Common myeloid progenitor, CD34-positive (primary cell): ENCODE measurements at regions not wholly inside any gene's neighbourhood (a gene's known extent, or its start where the extent isn't known, plus 50 kb on each side); places are given as distances from the start of the nearest gene placed in this dataset.

Experiments used
- CTCF ChIA-PET: fragments of 350-600 bp; sonication (Branson Sonifier 250); formaldehyde crosslinking; loops from one replicate; lab custom pipeline; 2021; ENCODE audit warnings: antibody characterized with exemption; lab: Charles Lee
- POLR2A ChIA-PET: fragments of 350-600 bp; sonication (Branson Sonifier 250); formaldehyde crosslinking; loops from one replicate; lab custom pipeline; 2021; ENCODE audit warnings: antibody characterized with exemption; lab: Charles Lee
- DNase-seq, 3 donors: peaks; one replicate each; pipeline versions ENCODE4 v3.0.0 to v3.0.0-alpha.2; 2013
- H3K27ac ChIP-seq, 2 experiments: 1 replicate in 1 of 2; 2 replicates in 1 of 2; pipeline ENCODE4 v1.7.0; 2013; ENCODE audit warnings: inconsistent platforms in 2 of 2, low read length in 2 of 2, mild to moderate bottlenecking in 2 of 2, low read depth in 1 of 2, moderate library complexity in 1 of 2; ENCODE audit not compliant: severe bottlenecking in 2 of 2, insufficient read depth in 1 of 2, poor library complexity in 1 of 2
- H3K27me3 ChIP-seq, 5 experiments: replicated peaks in 2 of 5; 1 replicate in 3 of 5; 2 replicates in 2 of 5; pipeline versions ENCODE4 v1.6.1 to v1.7.0; 2013; ENCODE audit warnings: low read length in 4 of 5, mild to moderate bottlenecking in 2 of 5, moderate library complexity in 2 of 5, inconsistent platforms in 1 of 5; ENCODE audit not compliant: insufficient read depth in 5 of 5, control insufficient read depth in 4 of 5
- H3K36me3 ChIP-seq, 4 experiments: 1 replicate in 2 of 4; 2 replicates in 2 of 4; pipeline versions ENCODE4 v1.6.1 to v1.7.0; 2013; ENCODE audit warnings: low read length in 3 of 4, control low read depth in 1 of 4, mild to moderate bottlenecking in 1 of 4; ENCODE audit not compliant: control insufficient read depth in 4 of 4, insufficient read depth in 4 of 4
- H3K4me1 ChIP-seq, 4 experiments: 1 replicate in 3 of 4; 2 replicates in 1 of 4; pipeline versions ENCODE4 v1.6.1 to v1.7.1; 2013; ENCODE audit warnings: low read length in 3 of 4, mild to moderate bottlenecking in 3 of 4, control low read depth in 1 of 4, inconsistent platforms in 1 of 4, moderate library complexity in 1 of 4; ENCODE audit not compliant: control insufficient read depth in 4 of 4, insufficient read depth in 4 of 4; ENCODE audit errors: control extremely low read depth in 1 of 4
- H3K4me3 ChIP-seq, 7 experiments: 1 replicate in 4 of 7; 2 replicates in 3 of 7; pipeline versions ENCODE4 v1.5.1 to v1.7.0; 2013; ENCODE audit warnings: mild to moderate bottlenecking in 7 of 7, low read length in 6 of 7, moderate library complexity in 6 of 7, inconsistent platforms in 2 of 7, low read depth in 2 of 7, control low read depth in 1 of 7; ENCODE audit not compliant: insufficient read depth in 4 of 7, control insufficient read depth in 1 of 7; ENCODE audit errors: extremely low read depth in 1 of 7
- H3K9me3 ChIP-seq, 5 experiments: 1 replicate in 4 of 5; 2 replicates in 1 of 5; pipeline versions ENCODE4 v1.6.1 to v1.7.1; 2013; ENCODE audit warnings: low read length in 4 of 5, mild to moderate bottlenecking in 2 of 5, inconsistent platforms in 1 of 5, low read depth in 1 of 5, moderate library complexity in 1 of 5; ENCODE audit not compliant: control insufficient read depth in 4 of 5, insufficient read depth in 2 of 5; ENCODE audit errors: control extremely low read depth in 1 of 5
- WGBS: methylation state at CpG from one replicate; pipeline ENCODE4 v1.1.5; 2013; ENCODE audit not compliant: insufficient coverage; 5-methylcytosine and 5-hydroxymethylcytosine counted together

DNA sequence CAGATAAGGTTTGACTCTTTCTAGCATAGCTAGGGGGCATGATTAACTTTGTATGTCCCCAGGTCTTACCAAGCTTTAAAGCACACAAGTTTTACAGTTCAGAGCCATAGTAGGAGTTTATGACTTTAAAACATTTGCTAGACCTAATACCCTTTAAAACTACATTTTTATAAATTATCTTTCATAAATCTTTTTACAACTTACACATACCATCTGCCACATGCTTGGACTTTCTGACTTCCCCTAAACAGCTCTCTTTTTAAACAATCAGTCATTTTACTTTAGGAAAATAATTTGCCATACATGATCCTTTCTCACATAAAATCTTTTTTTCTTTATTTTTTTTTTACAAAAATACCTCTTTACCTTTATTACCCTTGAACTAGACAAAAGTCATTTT lies 735.3 kb upstream of the CADM2 start:
- H3K27ac ChIP-seq: no peak overlapping the region
- H3K27me3 ChIP-seq: no peaks in the 10 kb centered on the region
- ChIA-PET CTCF (no interaction called here), POLR2A (no interaction called here)
- no peak for DNase-seq
- no peak overlapping the region for H3K4me3 ChIP-seq
- H3K36me3 ChIP-seq: no peaks in the 10 kb centered on the region
- peaks cover 0 to 11% (median 0%) of the 10 kb centered on the region in 5 experiments for H3K9me3 ChIP-seq
- H3K4me1 ChIP-seq: no peaks in the 10 kb centered on the region

DNA sequence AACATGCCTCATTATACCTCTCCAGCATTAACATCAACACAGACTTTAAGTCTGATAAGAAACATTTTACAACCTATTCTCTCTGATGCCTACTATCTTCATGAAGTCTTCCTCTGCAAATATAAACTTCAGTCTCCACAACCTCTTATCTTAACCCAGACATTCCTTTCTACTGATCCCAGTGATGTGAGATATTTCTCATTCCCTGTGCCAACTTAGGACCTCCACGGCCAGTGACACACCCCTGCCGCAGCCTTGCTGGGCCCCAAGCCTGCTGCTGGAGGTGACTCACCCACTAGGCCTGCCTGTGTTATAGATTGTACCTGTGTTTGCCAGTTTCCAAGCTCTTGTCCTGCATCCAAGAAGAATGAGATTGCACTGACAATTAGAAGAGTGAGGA lies 734.5 kb upstream of the CADM2 start:
- 83% methylated on average over 1 of the region's 2 CpGs for WGBS
- POLR2A ChIA-PET: no interaction called here

DNA sequence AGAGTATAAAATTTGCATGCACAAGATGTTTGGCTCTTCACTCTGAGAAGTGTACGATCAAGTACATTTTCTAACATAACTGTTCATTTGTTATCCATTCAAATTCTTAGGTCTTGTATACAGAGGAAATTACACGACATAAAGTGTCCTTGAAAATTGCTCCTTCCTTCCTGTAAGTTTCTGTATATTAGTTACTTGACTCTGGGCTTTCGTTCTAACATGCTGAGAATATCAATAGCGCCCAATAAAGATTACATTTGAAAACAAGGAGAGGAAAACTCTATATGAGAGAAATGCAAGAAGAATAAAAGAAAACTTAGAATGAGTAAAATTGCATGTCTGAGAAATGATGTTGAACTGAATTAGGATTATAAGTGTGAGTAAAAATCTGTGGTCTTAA lies 722.5 kb upstream of the CADM2 start:
- H3K4me3 ChIP-seq: no peak overlapping the region
- no peaks in the 10 kb centered on the region for H3K27me3 ChIP-seq
- CTCF ChIA-PET: no interaction called here
- WGBS: 95% methylated on average over 3 of the region's 4 CpGs
- H3K27ac ChIP-seq: no peak overlapping the region
- peaks cover 0 to 3% (median 0%) of the 10 kb centered on the region in 5 experiments for H3K9me3 ChIP-seq
- no peaks in the 10 kb centered on the region for H3K36me3 ChIP-seq
- no peaks in the 10 kb centered on the region for H3K4me1 ChIP-seq
- POLR2A ChIA-PET: no interaction called here
- no peak for DNase-seq

More for the DNA sequence above, 734.5 kb upstream of the CADM2 start:
- H3K4me3 ChIP-seq: no peak overlapping the region
- H3K4me1 ChIP-seq: no peaks in the 10 kb centered on the region
- peaks cover 0 to 11% (median 0%) of the 10 kb centered on the region in 5 experiments for H3K9me3 ChIP-seq
- DNase-seq: no peak
- no peaks in the 10 kb centered on the region for H3K27me3 ChIP-seq
- CTCF ChIA-PET: no interaction called here
- no peak overlapping the region for H3K27ac ChIP-seq
- H3K36me3 ChIP-seq: no peaks in the 10 kb centered on the region

DNA sequence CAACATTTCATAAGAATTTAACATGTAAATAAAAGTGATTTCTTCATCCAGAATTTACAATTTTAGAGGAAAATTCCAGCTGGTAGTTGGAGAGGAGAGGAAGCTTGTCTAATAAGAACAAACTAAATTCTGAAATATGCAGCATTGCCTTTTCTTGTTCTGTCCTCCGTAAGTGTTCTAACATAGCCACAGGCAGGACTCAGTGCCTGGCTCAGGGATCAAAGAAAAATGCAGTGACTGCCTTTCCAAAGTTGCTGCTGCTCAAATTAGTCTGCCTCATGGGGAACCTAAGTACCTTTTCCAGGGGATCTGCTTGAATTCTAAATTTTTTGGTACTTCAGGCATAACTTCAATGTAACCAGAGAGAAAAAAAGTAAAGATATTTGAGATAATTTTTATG lies 713.0 kb upstream of the CADM2 start:
- Histone ChIP-seq H3K27ac (no peak overlapping the region), H3K36me3 (no peaks in the 10 kb centered on the region), H3K4me1 (no peaks in the 10 kb centered on the region), H3K4me3 (no peak overlapping the region), H3K9me3 (peaks cover 0 to 2% (median 0%) of the 10 kb centered on the region in 5 experiments), H3K27me3 (no peaks in the 10 kb centered on the region)
- ChIA-PET CTCF (no interaction called here), POLR2A (no interaction called here)
- WGBS: 100% methylated on average over 1 of the region's 1 CpG
- DNase-seq: no peak

DNA sequence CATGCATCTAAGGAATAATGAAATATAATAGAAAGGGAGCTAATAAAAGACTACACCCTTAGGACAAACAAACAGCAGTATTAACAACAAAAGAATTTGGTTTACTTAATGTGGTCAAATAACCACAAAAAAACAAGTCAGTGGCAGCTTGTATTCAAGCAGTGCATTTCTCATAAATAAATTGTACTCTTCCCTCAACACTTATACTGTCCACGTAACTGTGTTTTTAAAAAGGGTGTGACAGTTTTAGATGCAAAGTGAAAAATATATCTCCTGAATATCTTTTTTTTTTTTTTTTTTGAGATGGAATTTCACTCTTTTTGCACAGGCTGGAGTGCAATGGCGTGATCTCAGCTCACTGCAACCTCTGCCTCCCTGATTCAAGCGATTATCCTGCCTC lies 698.2 kb upstream of the CADM2 start:
- no peaks in the 10 kb centered on the region for H3K27me3 ChIP-seq
- H3K27ac ChIP-seq: no peak overlapping the region
- no CpG with 5 or more reads among the region's 3 CpGs for WGBS
- no peaks in the 10 kb centered on the region for H3K4me1 ChIP-seq
- DNase-seq: no peak
- ChIA-PET POLR2A (no interaction called here), CTCF (interaction anchor here (0.6 kb wide), 1 partner anchor 9 kb away, joined by 3 read pairs; no protein-coding TSS in a partner anchor)
- H3K9me3 ChIP-seq: no peaks in the 10 kb centered on the region
- no peaks in the 10 kb centered on the region for H3K36me3 ChIP-seq
- H3K4me3 ChIP-seq: no peak overlapping the region

DNA sequence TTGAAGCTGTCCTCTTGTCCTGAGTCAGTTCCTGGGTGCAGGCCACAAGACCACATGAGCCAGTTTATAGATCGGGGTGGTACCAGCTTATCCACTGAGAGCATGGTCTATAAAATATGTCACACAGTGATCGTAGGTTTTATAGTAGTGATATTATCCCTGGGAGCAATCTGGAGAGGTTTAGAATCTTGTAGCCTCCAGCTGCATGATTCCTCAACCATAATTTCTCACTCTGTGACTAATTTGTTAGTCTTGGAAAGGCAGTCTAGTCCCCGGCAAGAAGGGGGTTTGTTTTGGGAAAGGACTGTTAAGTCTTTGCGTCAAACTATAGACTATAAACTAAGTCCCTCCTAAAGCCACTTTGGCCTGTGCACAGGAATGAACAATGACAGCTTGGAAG lies 693.0 kb upstream of the CADM2 start:
- Histone ChIP-seq H3K4me3 (no peak overlapping the region), H3K27me3 (no peaks in the 10 kb centered on the region), H3K4me1 (no peaks in the 10 kb centered on the region), H3K27ac (no peak overlapping the region), H3K9me3 (no peaks in the 10 kb centered on the region), H3K36me3 (no peaks in the 10 kb centered on the region)
- 100% methylated on average over 1 of the region's 4 CpGs for WGBS
- no peak for DNase-seq
- ChIA-PET POLR2A (no interaction called here), CTCF (no interaction called here)

DNA sequence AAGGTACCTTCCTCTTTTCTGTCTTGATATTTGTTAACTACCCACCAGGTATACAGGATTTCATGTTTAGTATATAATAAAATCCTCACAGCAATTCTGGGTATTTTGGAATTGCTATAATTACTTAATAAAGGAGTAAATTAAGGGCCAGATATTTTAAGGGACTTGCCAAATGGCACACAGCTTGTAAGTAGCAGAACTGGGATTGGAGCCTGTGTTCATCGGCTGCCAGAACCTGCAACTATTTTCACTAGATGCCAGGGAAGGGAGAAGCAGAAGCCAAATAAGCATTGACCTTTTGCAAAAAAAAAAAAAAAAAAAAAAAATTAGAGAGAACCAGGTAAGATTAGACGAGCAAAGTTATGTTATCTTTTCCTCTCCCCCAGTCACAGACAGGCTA lies 683.3 kb upstream of the CADM2 start:
- no peak for DNase-seq
- no peak overlapping the region for H3K27ac ChIP-seq
- no peaks in the 10 kb centered on the region for H3K9me3 ChIP-seq
- H3K36me3 ChIP-seq: no peaks in the 10 kb centered on the region
- CTCF ChIA-PET: no interaction called here
- WGBS: 100% methylated on average over 1 of the region's 2 CpGs
- H3K4me1 ChIP-seq: no peaks in the 10 kb centered on the region
- POLR2A ChIA-PET: no interaction called here
- H3K4me3 ChIP-seq: no peak overlapping the region
- H3K27me3 ChIP-seq: no peaks in the 10 kb centered on the region
